Endothelial cell (in vitro differentiated cells): ENCODE measurements at regions not wholly inside any gene's neighbourhood (a gene's known extent, or its start where the extent isn't known, plus 50 kb on each side); places are given as distances from the start of the nearest gene placed in this dataset.

Experiments
- DNase-seq: peaks from one replicate; pipeline ENCODE4 v3.0.0; 2021; ENCODE audit warnings: low spot score
- H3K27ac Mint-ChIP-seq: one replicate; pipeline ENCODE4 v1.8.0; 2021; ENCODE audit warnings: mixed read lengths, inconsistent platforms; ENCODE audit not compliant: unreplicated experiment
- H3K27me3 Mint-ChIP-seq: one replicate; pipeline ENCODE4 v1.8.0; 2021; ENCODE audit warnings: mild to moderate bottlenecking, moderate library complexity, mixed read lengths, inconsistent platforms; ENCODE audit not compliant: unreplicated experiment
- H3K36me3 Mint-ChIP-seq: one replicate; pipeline ENCODE4 v1.8.0; 2021; ENCODE audit warnings: mild to moderate bottlenecking, low read depth, mixed read lengths, inconsistent platforms; ENCODE audit not compliant: unreplicated experiment
- H3K4me1 Mint-ChIP-seq: one replicate; pipeline ENCODE4 v1.8.0; 2021; ENCODE audit warnings: mild to moderate bottlenecking, mixed read lengths, inconsistent platforms; ENCODE audit not compliant: unreplicated experiment
- H3K4me3 Mint-ChIP-seq: one replicate; pipeline ENCODE4 v1.8.0; 2021; ENCODE audit warnings: mild to moderate bottlenecking, mixed read lengths, inconsistent platforms; ENCODE audit not compliant: unreplicated experiment
- H3K9me3 Mint-ChIP-seq: one replicate; pipeline ENCODE4 v1.8.0; 2021; ENCODE audit warnings: mixed read lengths, inconsistent platforms; ENCODE audit not compliant: unreplicated experiment
- CTCF ChIP-seq: fragments of 200-600 bp; sonication (generic); IDR thresholded peaks from one replicate; pipeline ENCODE4 v1.5.0; 2021; ENCODE audit warnings: antibody characterized with exemption; ENCODE audit not compliant: unreplicated experiment

GRCh38 chr14:96632363-96632758 lies 130.2 kb downstream of the PAPOLA start:
- DNase-seq: no peak
- H3K4me3 Mint-ChIP-seq: no peak overlapping the region
- no peak for TF ChIP-seq CTCF

GRCh38 chr14:96633096-96633495 lies 130.9 kb downstream of the PAPOLA start:
- Mint-ChIP-seq H3K27ac (peak overlapping the region; percentile 45), H3K9me3 (no peaks in the 10 kb centered on the region), H3K4me1 (no peaks in the 10 kb centered on the region), H3K27me3 (no peaks in the 10 kb centered on the region), H3K36me3 (no peaks in the 10 kb centered on the region), H3K4me3 (no peak overlapping the region)
- TF ChIP-seq CTCF: no peak
- DNase-seq: no peak

More at GRCh38 chr14:96632363-96632758, 130.2 kb downstream of the PAPOLA start:
- no peaks in the 10 kb centered on the region for H3K27me3 Mint-ChIP-seq
- H3K27ac Mint-ChIP-seq: no peak overlapping the region
- H3K9me3 Mint-ChIP-seq: no peaks in the 10 kb centered on the region
- H3K36me3 Mint-ChIP-seq: no peaks in the 10 kb centered on the region
- no peaks in the 10 kb centered on the region for H3K4me1 Mint-ChIP-seq

DNA sequence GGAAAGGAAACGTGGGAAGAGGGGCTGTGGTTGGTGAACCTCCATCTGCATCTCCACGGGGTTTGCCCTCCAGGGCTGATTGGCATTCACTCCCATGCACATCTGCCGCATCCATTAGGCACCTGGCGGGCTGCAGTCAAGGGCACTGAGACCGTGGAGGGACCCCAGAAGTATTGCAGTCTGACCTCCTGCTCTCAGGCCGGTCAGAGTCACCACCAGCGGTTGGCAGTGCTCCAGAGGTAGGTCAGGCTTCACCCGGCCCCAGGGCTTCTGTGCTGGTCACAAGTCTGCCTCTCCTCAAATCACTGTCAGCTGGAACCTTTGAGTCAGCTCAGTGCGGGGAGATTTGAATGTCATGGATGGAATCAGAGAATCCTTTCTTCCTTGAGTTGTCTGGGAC lies 132.3 kb downstream of the PAPOLA start:
- no peak for DNase-seq

DNA sequence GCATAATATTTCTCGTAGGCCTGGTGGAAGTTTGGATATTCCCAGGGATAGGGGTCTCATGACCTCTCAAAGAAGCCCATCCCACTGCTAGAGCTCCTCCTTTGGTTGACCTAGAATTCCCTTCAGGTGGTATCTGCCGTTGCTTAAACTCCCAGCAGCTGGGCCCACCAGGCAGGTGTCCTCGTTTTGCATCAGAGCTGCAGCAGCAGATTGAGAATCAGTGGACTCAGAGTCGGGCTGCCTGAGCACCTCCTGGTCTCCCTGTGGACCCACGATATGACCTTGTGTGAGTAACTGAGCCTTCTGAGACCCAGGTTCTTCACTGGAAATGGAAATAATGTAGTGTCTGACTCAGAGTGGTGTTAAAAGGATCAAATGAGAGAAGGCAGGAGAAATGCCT lies 132.7 kb downstream of the PAPOLA start:
- Mint-ChIP-seq H3K36me3 (no peaks in the 10 kb centered on the region), H3K4me1 (no peaks in the 10 kb centered on the region), H3K27me3 (no peaks in the 10 kb centered on the region), H3K9me3 (no peaks in the 10 kb centered on the region), H3K27ac (no peak overlapping the region), H3K4me3 (no peak overlapping the region)
- DNase-seq: no peak
- no peak for TF ChIP-seq CTCF

More for the DNA sequence above, 132.3 kb downstream of the PAPOLA start:
- H3K27ac Mint-ChIP-seq: no peak overlapping the region
- H3K9me3 Mint-ChIP-seq: no peaks in the 10 kb centered on the region
- no peaks in the 10 kb centered on the region for H3K27me3 Mint-ChIP-seq
- no peaks in the 10 kb centered on the region for H3K36me3 Mint-ChIP-seq
- TF ChIP-seq CTCF: no peak
- no peaks in the 10 kb centered on the region for H3K4me1 Mint-ChIP-seq
- H3K4me3 Mint-ChIP-seq: no peak overlapping the region

DNA sequence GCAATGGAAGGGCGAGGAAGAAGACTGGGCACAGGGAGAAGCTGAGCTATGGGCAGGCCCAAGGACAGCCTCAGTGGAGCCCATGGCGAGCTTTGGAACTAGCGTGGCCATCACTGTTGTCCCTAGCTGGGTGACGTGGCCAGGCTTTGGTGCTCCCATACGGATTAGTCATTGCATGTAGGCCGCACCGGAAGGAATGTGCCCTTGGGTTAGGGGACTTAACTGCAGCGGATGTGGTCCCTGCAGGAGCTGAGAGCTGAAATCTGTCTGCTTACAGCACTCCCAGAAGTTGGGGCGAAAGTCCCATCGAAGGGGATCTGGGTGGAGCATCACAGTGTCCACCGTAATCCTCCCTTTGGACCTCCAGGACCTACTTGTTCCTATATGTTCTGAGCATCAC lies 133.7 kb downstream of the PAPOLA start:
- Mint-ChIP-seq H3K4me1 (no peaks in the 10 kb centered on the region), H3K27ac (no peak overlapping the region)

More for the DNA sequence above, 133.7 kb downstream of the PAPOLA start:
- no peak for TF ChIP-seq CTCF
- Mint-ChIP-seq H3K9me3 (no peaks in the 10 kb centered on the region), H3K4me3 (no peak overlapping the region), H3K36me3 (no peaks in the 10 kb centered on the region), H3K27me3 (no peaks in the 10 kb centered on the region)
- DNase-seq: no peak
